ENCODE measurements at regions not wholly inside any gene's neighbourhood (a gene's known extent, or its start where the extent isn't known, plus 50 kb on each side); places are given as distances from the start of the nearest gene placed in this dataset.

DNA sequence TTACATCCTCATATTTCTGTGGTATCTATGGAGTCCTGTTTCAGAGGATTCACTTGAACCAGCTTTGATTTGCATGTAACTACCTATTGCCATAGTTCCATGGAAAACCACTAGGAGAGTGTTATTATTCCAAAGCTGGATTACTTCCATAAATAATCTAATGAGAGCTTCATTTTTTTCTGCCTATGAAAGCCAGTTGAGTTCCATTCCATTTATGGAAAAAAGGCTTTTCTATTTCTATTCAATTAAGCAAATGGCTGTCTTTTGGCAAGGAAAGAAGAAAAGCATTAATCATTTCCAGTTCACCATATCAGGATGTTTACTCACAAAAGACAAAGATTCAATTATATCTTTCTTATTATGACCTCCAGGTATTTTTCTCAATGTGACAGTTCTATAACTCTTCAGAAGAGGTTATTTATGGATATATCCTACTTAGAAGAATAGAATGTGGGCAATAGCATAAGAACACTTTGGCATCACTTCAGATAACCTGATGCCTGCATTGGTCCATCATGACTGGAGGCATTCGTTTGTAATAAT, 259.9 kb upstream of the ZPLD1 start:
- Mint-ChIP-seq H3K4me1 (ENCODE audit: insufficient read depth, unreplicated experiment) (peaks cover 14% of the 10 kb centered on the region), H3K36me3 (ENCODE audit: insufficient read depth, unreplicated experiment) (no peaks in the 10 kb centered on the region), H3K27ac (ENCODE audit: low read depth, unreplicated experiment) (no peak overlapping the region), H3K4me3 (ENCODE audit: unreplicated experiment) (no peak overlapping the region), H3K27me3 (ENCODE audit: insufficient read depth, unreplicated experiment) (no peaks in the 10 kb centered on the region), H3K9me3 (ENCODE audit: unreplicated experiment) (no peaks in the 10 kb centered on the region)
- no peak for DNase-seq (ENCODE audit: unreplicated experiment)
- BruUV-seq (replicated peaks), result no TSS peak
- intact Hi-C loops (cut with micrococcal nuclease), result no loop called here
- POLR2A ChIA-PET, result interaction anchor here (0.7 to 1.0 kb wide), 5 partner anchors 15 to 18 kb away, joined by 3 to 4 read pairs (median 3); no protein-coding TSS in a partner anchor
- CTCF ChIA-PET, result interaction anchor here (1.1 to 1.6 kb wide), 3 partner anchors 50 to 361 kb away, joined by 3 to 5 read pairs (median 4); no protein-coding TSS in a partner anchor
- TF ChIP-seq, protein P1, sequence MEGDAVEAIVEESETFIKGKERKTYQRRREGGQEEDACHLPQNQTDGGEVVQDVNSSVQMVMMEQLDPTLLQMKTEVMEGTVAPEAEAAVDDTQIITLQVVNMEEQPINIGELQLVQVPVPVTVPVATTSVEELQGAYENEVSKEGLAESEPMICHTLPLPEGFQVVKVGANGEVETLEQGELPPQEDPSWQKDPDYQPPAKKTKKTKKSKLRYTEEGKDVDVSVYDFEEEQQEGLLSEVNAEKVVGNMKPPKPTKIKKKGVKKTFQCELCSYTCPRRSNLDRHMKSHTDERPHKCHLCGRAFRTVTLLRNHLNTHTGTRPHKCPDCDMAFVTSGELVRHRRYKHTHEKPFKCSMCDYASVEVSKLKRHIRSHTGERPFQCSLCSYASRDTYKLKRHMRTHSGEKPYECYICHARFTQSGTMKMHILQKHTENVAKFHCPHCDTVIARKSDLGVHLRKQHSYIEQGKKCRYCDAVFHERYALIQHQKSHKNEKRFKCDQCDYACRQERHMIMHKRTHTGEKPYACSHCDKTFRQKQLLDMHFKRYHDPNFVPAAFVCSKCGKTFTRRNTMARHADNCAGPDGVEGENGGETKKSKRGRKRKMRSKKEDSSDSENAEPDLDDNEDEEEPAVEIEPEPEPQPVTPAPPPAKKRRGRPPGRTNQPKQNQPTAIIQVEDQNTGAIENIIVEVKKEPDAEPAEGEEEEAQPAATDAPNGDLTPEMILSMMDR (IDR thresholded peaks at IDR 0.05; ENCODE audit: unreplicated experiment), result no peak

DNA sequence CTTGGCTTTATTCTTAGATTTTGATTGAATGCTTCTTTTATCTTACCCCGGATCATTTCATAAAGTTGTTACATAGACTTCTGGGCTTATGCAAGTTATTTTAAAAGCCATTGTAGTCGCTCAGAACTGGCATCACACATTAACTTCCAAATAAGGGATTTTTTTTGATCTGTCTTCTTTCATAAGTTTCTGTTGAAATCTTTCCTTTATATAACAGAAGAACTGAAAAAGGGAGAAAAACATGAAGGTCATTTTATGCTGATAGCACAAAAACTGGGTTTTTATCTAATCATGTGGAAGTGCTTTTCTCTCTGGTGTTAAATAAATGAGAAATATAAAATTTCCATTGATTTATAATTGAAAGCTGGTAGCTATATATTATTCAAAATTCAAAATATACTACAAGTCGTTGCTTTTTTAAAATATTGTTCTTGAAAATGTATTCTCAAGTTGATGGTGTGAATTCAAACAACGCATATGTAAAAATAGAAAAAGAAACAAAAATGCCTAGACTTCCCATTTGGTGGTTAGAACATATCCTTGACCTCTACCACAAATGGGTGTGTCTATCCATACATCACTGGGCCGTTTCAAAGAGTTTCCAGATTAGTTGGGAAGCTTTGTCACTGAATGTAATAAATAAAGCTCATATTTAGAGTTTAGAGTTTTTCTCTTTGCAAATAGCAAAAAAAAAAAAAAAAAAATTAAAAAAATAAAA, 258.3 kb upstream of the ZPLD1 start:
- TF ChIP-seq, protein P1 (IDR thresholded peaks at IDR 0.05; ENCODE audit: unreplicated experiment), result no peak
- CTCF ChIA-PET, result interaction anchor here (0.6 to 1.9 kb wide), 5 partner anchors 10 to 369 kb away, joined by 3 to 5 read pairs (median 3); no protein-coding TSS in a partner anchor
- DNase-seq (ENCODE audit: unreplicated experiment), result no peak
- no TSS peak for BruUV-seq (replicated peaks)
- Mint-ChIP-seq H3K27me3 (ENCODE audit: insufficient read depth, unreplicated experiment) (no peaks in the 10 kb centered on the region), H3K27ac (ENCODE audit: low read depth, unreplicated experiment) (no peak overlapping the region), H3K9me3 (ENCODE audit: unreplicated experiment) (no peaks in the 10 kb centered on the region), H3K4me1 (ENCODE audit: insufficient read depth, unreplicated experiment) (peaks cover 14% of the 10 kb centered on the region), H3K4me3 (ENCODE audit: unreplicated experiment) (no peak overlapping the region), H3K36me3 (ENCODE audit: insufficient read depth, unreplicated experiment) (no peaks in the 10 kb centered on the region)
- POLR2A ChIA-PET, result interaction anchor here (0.7 to 1.0 kb wide), 2 partner anchors 18 to 360 kb away, joined by 3 read pairs; no protein-coding TSS in a partner anchor
- intact Hi-C loops (cut with micrococcal nuclease), result no loop called here

DNA sequence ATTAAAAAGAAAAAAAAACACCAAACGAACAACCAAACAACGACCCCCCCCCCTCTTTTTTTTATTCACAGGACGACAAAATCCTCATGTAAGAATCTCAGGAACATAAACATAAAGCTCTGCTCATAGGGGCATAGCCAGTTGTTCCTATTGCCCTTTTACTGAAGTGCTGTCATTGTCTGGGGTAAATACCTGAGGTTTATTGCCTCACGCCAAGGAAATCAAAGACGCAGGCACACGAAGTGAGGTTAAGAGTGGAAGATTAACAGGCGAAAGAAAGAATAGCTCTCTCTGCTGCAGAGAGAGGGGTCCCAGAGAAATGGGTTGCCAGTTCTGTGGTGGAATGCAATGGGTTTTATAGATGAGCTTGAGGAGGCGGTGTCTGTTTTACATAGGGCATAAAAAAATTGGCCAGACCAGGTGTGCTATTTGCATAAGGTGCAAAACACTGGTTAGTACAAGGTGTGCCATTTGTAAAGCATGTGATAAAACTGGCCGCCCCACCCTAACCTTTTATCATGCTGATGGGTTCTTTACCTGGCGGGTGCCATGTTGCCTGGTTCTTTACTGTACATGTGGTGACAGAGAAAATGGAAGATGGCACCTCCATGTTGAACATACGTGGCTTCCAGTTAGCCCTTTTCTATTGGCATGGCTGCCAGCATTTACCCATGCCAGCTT, 257.6 kb upstream of the ZPLD1 start:
- Mint-ChIP-seq H3K4me3 (ENCODE audit: unreplicated experiment) (no peak overlapping the region), H3K27me3 (ENCODE audit: insufficient read depth, unreplicated experiment) (no peaks in the 10 kb centered on the region), H3K9me3 (ENCODE audit: unreplicated experiment) (no peaks in the 10 kb centered on the region), H3K27ac (ENCODE audit: low read depth, unreplicated experiment) (no peak overlapping the region), H3K4me1 (ENCODE audit: insufficient read depth, unreplicated experiment) (peaks cover 14% of the 10 kb centered on the region), H3K36me3 (ENCODE audit: insufficient read depth, unreplicated experiment) (no peaks in the 10 kb centered on the region)
- ChIA-PET CTCF (interaction anchor here (0.5 to 1.9 kb wide), 6 partner anchors 9 to 426 kb away, joined by 3 to 5 read pairs (median 4); no protein-coding TSS in a partner anchor), POLR2A (interaction anchor here (0.7 to 1.0 kb wide), 2 partner anchors 17 to 361 kb away, joined by 3 read pairs; no protein-coding TSS in a partner anchor)
- intact Hi-C loops (cut with micrococcal nuclease), result no loop called here
- TF ChIP-seq, protein P1 (IDR thresholded peaks at IDR 0.05; ENCODE audit: unreplicated experiment), result no peak
- BruUV-seq (replicated peaks), result no TSS peak
- no peak for DNase-seq (ENCODE audit: unreplicated experiment)

DNA sequence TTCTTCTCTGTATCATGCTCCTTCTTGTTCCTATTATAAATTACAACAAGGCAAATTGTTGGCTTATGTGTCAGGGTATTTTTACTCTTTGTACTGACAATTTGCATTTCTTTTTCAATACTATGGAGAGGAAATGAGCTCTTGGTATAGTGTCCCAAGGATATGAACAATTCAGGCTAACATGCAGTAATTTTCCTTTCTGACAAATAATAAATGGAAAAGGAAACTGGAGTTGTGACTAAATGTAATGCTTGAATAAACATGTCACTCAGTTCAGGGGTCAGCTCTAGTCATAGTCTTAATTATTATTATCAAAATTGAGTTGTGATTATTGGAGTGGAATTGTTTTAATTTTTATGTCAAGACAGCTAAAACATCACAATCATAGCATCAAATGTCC, 256.0 kb upstream of the ZPLD1 start:
- Mint-ChIP-seq H3K27me3 (ENCODE audit: insufficient read depth, unreplicated experiment) (no peaks in the 10 kb centered on the region), H3K27ac (ENCODE audit: low read depth, unreplicated experiment) (no peak overlapping the region), H3K9me3 (ENCODE audit: unreplicated experiment) (no peaks in the 10 kb centered on the region), H3K4me1 (ENCODE audit: insufficient read depth, unreplicated experiment) (peaks cover 14% of the 10 kb centered on the region), H3K4me3 (ENCODE audit: unreplicated experiment) (no peak overlapping the region), H3K36me3 (ENCODE audit: insufficient read depth, unreplicated experiment) (no peaks in the 10 kb centered on the region)
- no peak for DNase-seq (ENCODE audit: unreplicated experiment)
- TF ChIP-seq, protein P1 (IDR thresholded peaks at IDR 0.05; ENCODE audit: unreplicated experiment), result no peak
- intact Hi-C loops (cut with micrococcal nuclease), result no loop called here
- ChIA-PET CTCF (no interaction called here), POLR2A (interaction anchor here (0.9 to 1.2 kb wide), 4 partner anchors 14 to 39 kb away, joined by 4 to 5 read pairs (median 4); no protein-coding TSS in a partner anchor)
- BruUV-seq (replicated peaks), result no TSS peak
